Limb (tissue), 2 donors: ENCODE measurements at regions not wholly inside any gene's neighbourhood (a gene's known extent, or its start where the extent isn't known, plus 50 kb on each side); places are given as distances from the start of the nearest gene placed in this dataset.

ENCODE experiments used
- DNase-seq, 2 donors: peaks; one replicate each; pipeline ENCODE4 v3.0.0-alpha.2; 2016; ENCODE audit errors: extremely low spot score in 2 of 2

GRCh38 chr15:70311821-70312220, 214.1 kb upstream of the TLE3 start:
- no peak for DNase-seq

- DNase-seq, result no peak
Measured at GRCh38 chr15:70309716-70310115, 212.0 kb upstream of the TLE3 start.

- no peak for DNase-seq
Measured at GRCh38 chr15:70308735-70309434, 211.2 kb upstream of the TLE3 start.

GRCh38 chr15:70308011-70308734, 210.5 kb upstream of the TLE3 start:
- DNase-seq, result no peak

- peak in 1 of 2 donors; percentile 7 for DNase-seq
Measured at GRCh38 chr15:70306582-70306981, 208.9 kb upstream of the TLE3 start.

GRCh38 chr15:70306081-70306480, 208.4 kb upstream of the TLE3 start:
- DNase-seq, result peak in 1 of 2 donors; percentile 6

GRCh38 chr15:70303981-70304380, 206.3 kb upstream of the TLE3 start:
- peak in 1 of 2 donors; percentile 3 for DNase-seq

GRCh38 chr15:70302360-70302759, 204.6 kb upstream of the TLE3 start:
- no peak for DNase-seq

- DNase-seq, result peak in 1 of 2 donors; percentile 21
Measured at GRCh38 chr15:70301396-70301795, 203.7 kb upstream of the TLE3 start.

GRCh38 chr15:70299931-70300869, 202.5 kb upstream of the TLE3 start:
- DNase-seq, result peak in 1 of 2 donors; percentile 16

GRCh38 chr15:70297465-70298058, 199.8 kb upstream of the TLE3 start:
- DNase-seq, result no peak

- DNase-seq, result peak in 1 of 2 donors; percentile 9
Measured at GRCh38 chr15:70294731-70295305, 197.1 kb upstream of the TLE3 start.

GRCh38 chr15:70293591-70294470, 196.1 kb upstream of the TLE3 start:
- DNase-seq, result peak in 1 of 2 donors; percentile 13

GRCh38 chr15:70293138-70293537, 195.4 kb upstream of the TLE3 start:
- DNase-seq, result no peak

GRCh38 chr15:70292076-70292760, 194.5 kb upstream of the TLE3 start:
- peak in 1 of 2 donors; percentile 19 for DNase-seq

- DNase-seq, result peak in 1 of 2 donors; percentile 24
Measured at GRCh38 chr15:70291305-70292075, 193.8 kb upstream of the TLE3 start.

GRCh38 chr15:70290708-70291107, 193.0 kb upstream of the TLE3 start:
- peak in 1 of 2 donors; percentile 20 for DNase-seq

GRCh38 chr15:70289191-70289955, 191.7 kb upstream of the TLE3 start:
- DNase-seq, result peak; percentile 44 to 62
